Smooth muscle cell (in vitro differentiated cells): ENCODE measurements at regions not wholly inside any gene's neighbourhood (a gene's known extent, or its start where the extent isn't known, plus 50 kb on each side); places are given as distances from the start of the nearest gene placed in this dataset.
"Not testable (repeated sequence)": the region's sequence is repeated elsewhere in the genome, so short reads cannot be mapped to it uniquely, and the experiment has no call there.

ENCODE experiments used
- DNase-seq: peaks from one replicate; lab custom pipeline; 2025; ENCODE audit not compliant: unreplicated experiment; lab: John Stamatoyannopoulos, UW
- H2AFZ ChIP-seq: fragments of 200-600 bp; sonication (generic); 2 replicates; pipeline ENCODE4 v1.6.0; 2016; ENCODE audit warnings: antibody characterized with exemption, low read depth, mild to moderate bottlenecking
- H3F3A ChIP-seq: fragments of 200-600 bp; sonication (generic); 2 replicates; pipeline ENCODE4 v1.6.0; 2017; ENCODE audit warnings: antibody characterized with exemption, low read depth
- H3K27ac ChIP-seq: fragments of 200-600 bp; sonication (generic); 2 replicates; pipeline ENCODE4 v1.5.1; 2016; ENCODE audit warnings: low read depth, mild to moderate bottlenecking
- H3K27me3 ChIP-seq: fragments of 200-600 bp; sonication (generic); 2 replicates; pipeline ENCODE4 v1.6.1; 2016; ENCODE audit warnings: low read depth, mild to moderate bottlenecking
- H3K36me3 ChIP-seq: fragments of 200-600 bp; sonication (generic); 2 replicates; pipeline ENCODE4 v1.5.1; 2016; ENCODE audit warnings: low read depth
- H3K4me1 ChIP-seq: fragments of 200-600 bp; sonication (generic); 2 replicates; pipeline ENCODE4 v1.5.1; 2016; ENCODE audit warnings: low read depth
- H3K4me2 ChIP-seq: fragments of 200-600 bp; sonication (generic); 2 replicates; pipeline ENCODE4 v1.6.0; 2016; ENCODE audit warnings: mild to moderate bottlenecking
- H3K4me3 ChIP-seq: fragments of 200-600 bp; sonication (generic); 2 replicates; pipeline ENCODE4 v1.5.1; 2016; ENCODE audit warnings: mild to moderate bottlenecking
- H3K79me2 ChIP-seq: fragments of 200-600 bp; sonication (generic); 2 replicates; pipeline ENCODE4 v1.6.0; 2016; ENCODE audit warnings: low read depth, mild to moderate bottlenecking
- H3K9ac ChIP-seq: fragments of 200-600 bp; sonication (generic); 2 replicates; pipeline ENCODE4 v1.6.0; 2016; ENCODE audit warnings: low read depth
- H3K9me3 ChIP-seq: fragments of 200-600 bp; sonication (generic); replicated peaks from 2 replicates; pipeline ENCODE4 v1.5.1; 2016; ENCODE audit warnings: low read depth
- H4K20me1 ChIP-seq: fragments of 200-600 bp; sonication (generic); 2 replicates; pipeline ENCODE4 v1.6.0; 2016; ENCODE audit warnings: low read depth
- WGBS: methylation state at CpG from one replicate; pipeline ENCODE4 v1.1.7; 2016; ENCODE audit warnings: low lambda C conversion rate; 5-methylcytosine and 5-hydroxymethylcytosine counted together
- TF ChIP-seq, protein P1 (sequence below): fragments of 200-600 bp; sonication (generic); IDR thresholded peaks from 2 replicates; pipeline ENCODE4 v1.5.1; 2017; ENCODE audit warnings: borderline replicate concordance, mild to moderate bottlenecking, antibody characterized with exemption; ENCODE audit not compliant: insufficient read depth, poor library complexity, severe bottlenecking

DNA sequence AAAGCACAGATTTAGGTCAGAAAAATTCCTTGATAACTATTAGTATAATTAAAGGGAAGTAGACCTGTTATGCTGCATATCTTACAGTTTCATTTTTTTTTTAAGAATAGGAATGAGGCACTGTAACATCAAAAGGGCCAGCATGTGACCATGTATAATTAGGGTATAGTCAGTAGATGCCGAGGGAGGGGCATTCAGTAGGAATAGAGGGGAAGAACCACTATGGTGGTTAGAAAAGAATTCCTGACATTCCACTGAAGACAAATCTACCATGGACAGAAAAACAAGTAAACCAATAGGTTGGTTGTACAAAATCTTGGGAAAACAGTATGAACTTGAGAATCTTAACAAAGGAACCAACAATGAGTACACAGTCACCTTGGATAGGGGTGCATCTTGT, 78.4 kb upstream of the CCDC179 start:
- no peak overlapping the region for H3K9ac ChIP-seq
- H3K4me1 ChIP-seq, result no peaks in the 10 kb centered on the region
- no peak for DNase-seq
- no peaks in the 10 kb centered on the region for H3K27me3 ChIP-seq
- H3K9me3 ChIP-seq, result no peaks in the 10 kb centered on the region
- H3F3A ChIP-seq, result no peaks in the 10 kb centered on the region
- no peak overlapping the region for H3K4me2 ChIP-seq
- no peaks in the 10 kb centered on the region for H3K36me3 ChIP-seq
- TF ChIP-seq, protein P1, sequence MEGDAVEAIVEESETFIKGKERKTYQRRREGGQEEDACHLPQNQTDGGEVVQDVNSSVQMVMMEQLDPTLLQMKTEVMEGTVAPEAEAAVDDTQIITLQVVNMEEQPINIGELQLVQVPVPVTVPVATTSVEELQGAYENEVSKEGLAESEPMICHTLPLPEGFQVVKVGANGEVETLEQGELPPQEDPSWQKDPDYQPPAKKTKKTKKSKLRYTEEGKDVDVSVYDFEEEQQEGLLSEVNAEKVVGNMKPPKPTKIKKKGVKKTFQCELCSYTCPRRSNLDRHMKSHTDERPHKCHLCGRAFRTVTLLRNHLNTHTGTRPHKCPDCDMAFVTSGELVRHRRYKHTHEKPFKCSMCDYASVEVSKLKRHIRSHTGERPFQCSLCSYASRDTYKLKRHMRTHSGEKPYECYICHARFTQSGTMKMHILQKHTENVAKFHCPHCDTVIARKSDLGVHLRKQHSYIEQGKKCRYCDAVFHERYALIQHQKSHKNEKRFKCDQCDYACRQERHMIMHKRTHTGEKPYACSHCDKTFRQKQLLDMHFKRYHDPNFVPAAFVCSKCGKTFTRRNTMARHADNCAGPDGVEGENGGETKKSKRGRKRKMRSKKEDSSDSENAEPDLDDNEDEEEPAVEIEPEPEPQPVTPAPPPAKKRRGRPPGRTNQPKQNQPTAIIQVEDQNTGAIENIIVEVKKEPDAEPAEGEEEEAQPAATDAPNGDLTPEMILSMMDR, result no peak
- H4K20me1 ChIP-seq, result no peaks in the 10 kb centered on the region
- no peak overlapping the region for H3K27ac ChIP-seq
- H2AFZ ChIP-seq, result no peak overlapping the region
- WGBS, result 76% methylated on average over 1 of the region's 1 CpG
- no peak overlapping the region for H3K4me3 ChIP-seq
- H3K79me2 ChIP-seq, result no peaks in the 10 kb centered on the region

DNA sequence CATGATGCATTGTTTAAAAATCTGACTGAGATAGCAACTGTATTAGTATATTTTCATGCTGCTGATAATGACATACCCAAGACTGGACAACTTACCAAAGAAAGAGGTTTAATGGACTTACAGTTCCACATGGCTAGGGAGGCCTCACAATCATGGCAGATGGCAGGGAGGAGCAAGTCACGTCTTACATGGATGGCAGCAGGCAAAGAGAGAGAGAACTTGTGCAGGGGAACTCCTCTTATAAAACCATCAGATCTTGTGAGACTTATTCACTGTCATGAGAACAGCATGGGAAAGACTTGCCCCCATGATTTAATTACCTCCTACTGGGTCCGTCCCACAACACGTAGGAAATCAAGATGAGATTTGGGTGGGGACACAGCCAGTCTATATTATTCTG, 81.3 kb upstream of the CCDC179 start:
- not testable (repeated sequence) for H3K79me2 ChIP-seq, H3K27ac ChIP-seq, H3K27me3 ChIP-seq, H3F3A ChIP-seq, H4K20me1 ChIP-seq, H3K4me1 ChIP-seq, DNase-seq, H3K9ac ChIP-seq, H2AFZ ChIP-seq, H3K9me3 ChIP-seq, H3K4me2 ChIP-seq, H3K36me3 ChIP-seq, H3K4me3 ChIP-seq
- 98% methylated on average over 3 of the region's 3 CpGs for WGBS

DNA sequence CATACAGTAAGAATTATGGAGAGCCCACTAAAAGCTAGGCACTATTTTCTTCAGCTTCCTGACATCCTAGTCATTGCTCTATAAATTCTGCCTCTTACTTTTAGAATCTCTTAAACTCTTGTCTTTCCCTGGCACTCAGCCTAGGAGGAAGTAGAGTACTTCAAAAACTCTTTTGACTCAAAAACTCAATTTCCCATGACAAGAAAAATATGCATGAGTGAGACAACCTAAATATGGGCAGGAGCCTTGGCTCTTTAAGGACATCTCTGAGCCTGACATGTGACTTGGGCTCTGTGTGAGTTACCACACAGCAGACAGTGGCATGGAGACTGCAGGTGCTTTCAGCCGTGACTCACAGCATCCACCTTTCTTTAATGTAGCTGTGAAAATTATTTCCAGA, 97.5 kb upstream of the CCDC179 start:
- Histone ChIP-seq H3K4me3 (no peak overlapping the region), H3K9ac (no peak overlapping the region), H2AFZ (no peak overlapping the region), H3K79me2 (no peaks in the 10 kb centered on the region), H3K4me2 (no peak overlapping the region), H3F3A (no peaks in the 10 kb centered on the region), H3K27me3 (no peaks in the 10 kb centered on the region), H4K20me1 (no peaks in the 10 kb centered on the region), H3K4me1 (no peaks in the 10 kb centered on the region), H3K36me3 (no peaks in the 10 kb centered on the region), H3K27ac (no peak overlapping the region), H3K9me3 (no peaks in the 10 kb centered on the region)
- DNase-seq, result no peak
- 65% methylated on average over 1 of the region's 1 CpG for WGBS
- TF ChIP-seq, protein P1, result no peak

DNA sequence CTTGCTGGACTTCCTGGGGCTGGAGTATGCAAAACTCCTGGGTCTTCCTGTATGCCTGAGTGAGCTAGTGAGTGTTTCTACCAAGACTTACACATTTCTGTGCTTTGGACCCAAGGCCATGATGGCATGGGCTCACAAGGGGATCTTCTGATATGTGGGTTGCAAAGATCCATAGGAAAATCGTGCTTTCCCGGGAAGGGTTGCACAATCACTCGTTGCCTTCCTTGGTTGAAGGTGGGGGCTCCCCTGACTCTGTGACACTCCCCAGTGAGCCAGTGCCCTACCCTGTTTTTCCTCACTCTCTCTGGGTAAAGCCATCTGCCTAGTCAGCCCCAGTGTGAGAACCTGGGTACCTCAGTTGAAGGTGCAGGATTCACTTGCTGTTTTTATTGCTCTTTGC, 114.0 kb upstream of the CCDC179 start:
- H3F3A ChIP-seq, result no peaks in the 10 kb centered on the region
- WGBS, result 89% methylated on average over 3 of the region's 3 CpGs
- TF ChIP-seq, protein P1, result no peak
- H4K20me1 ChIP-seq, result no peaks in the 10 kb centered on the region
- no peaks in the 10 kb centered on the region for H3K27me3 ChIP-seq
- no peak overlapping the region for H3K27ac ChIP-seq
- no peaks in the 10 kb centered on the region for H3K9me3 ChIP-seq
- DNase-seq, result no peak
- H3K4me3 ChIP-seq, result no peak overlapping the region
- H3K36me3 ChIP-seq, result no peaks in the 10 kb centered on the region
- no peaks in the 10 kb centered on the region for H3K4me1 ChIP-seq
- H3K9ac ChIP-seq, result no peak overlapping the region
- H3K4me2 ChIP-seq, result no peak overlapping the region
- H2AFZ ChIP-seq, result no peak overlapping the region
- no peaks in the 10 kb centered on the region for H3K79me2 ChIP-seq
